GM08714 (cell line): ENCODE measurements at regions not wholly inside any gene's neighbourhood (a gene's known extent, or its start where the extent isn't known, plus 50 kb on each side); places are given as distances from the start of the nearest gene placed in this dataset.

Experiments
- H3K4me3 ChIP-seq: fragments of 200-500 bp; sonication (Bioruptor generic); 2 replicates; pipeline ENCODE4 v1.5.1; 2014; ENCODE audit warnings: mild to moderate bottlenecking, low read length, inconsistent platforms
- ZNF274 ChIP-seq: IDR thresholded peaks from 2 replicates; pipeline ENCODE4 v1.6.1; 2012; ENCODE audit warnings: mild to moderate bottlenecking, low read depth, low read length

GRCh38 chr5:8981496-8981895 lies 564.4 kb downstream of the SEMA5A start:
- no peak for TF ChIP-seq ZNF274
- no peak overlapping the region for H3K4me3 ChIP-seq

DNA sequence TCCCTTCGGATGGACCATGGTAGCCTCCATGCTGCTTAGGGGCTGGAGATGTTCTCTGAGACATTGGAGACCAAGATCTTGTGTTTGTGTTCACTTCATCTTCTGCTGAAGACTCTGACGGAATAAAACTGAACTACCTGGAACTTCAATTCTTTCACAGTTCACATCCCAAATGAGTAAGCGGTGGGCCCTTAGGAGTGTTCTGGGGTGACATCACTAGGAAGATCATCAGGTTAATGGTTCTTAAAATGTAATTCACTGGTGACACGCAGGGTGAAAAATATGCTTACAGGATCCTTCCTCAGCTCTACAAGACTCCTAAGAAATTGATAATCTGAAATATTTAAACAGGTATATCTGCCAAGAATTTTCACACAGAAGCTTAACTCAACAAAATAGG lies 561.5 kb downstream of the SEMA5A start:
- H3K4me3 ChIP-seq, result no peak overlapping the region
- TF ChIP-seq ZNF274, result no peak
